ENCODE measurements at regions not wholly inside any gene's neighbourhood (a gene's known extent, or its start where the extent isn't known, plus 50 kb on each side); places are given as distances from the start of the nearest gene placed in this dataset.

DNA sequence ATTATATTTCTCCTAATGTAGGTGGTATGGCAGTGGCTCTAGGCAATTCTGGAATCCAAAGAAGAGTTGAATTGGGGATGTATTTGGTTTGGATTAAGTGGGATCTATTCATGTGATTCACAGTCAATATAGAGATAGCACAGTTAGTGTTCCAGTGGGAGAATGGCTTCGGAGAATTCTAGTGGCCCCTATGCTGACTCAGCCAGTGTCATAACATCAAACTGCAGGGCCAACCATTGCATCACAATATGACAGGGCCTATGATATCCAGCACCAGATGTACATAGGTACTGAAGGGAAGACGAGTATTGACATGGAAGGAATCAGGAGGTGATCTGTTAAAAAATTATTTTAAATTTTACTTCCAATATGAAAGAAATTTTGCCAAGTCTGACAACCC is 302.8 kb upstream of the UBE2E2 start:
- TF ChIP-seq EZH2 (IDR thresholded peaks at IDR 0.05; ENCODE audit: borderline replicate concordance, low read depth, low read length, severe bottlenecking): no peak
- TF ChIP-seq, protein P1, sequence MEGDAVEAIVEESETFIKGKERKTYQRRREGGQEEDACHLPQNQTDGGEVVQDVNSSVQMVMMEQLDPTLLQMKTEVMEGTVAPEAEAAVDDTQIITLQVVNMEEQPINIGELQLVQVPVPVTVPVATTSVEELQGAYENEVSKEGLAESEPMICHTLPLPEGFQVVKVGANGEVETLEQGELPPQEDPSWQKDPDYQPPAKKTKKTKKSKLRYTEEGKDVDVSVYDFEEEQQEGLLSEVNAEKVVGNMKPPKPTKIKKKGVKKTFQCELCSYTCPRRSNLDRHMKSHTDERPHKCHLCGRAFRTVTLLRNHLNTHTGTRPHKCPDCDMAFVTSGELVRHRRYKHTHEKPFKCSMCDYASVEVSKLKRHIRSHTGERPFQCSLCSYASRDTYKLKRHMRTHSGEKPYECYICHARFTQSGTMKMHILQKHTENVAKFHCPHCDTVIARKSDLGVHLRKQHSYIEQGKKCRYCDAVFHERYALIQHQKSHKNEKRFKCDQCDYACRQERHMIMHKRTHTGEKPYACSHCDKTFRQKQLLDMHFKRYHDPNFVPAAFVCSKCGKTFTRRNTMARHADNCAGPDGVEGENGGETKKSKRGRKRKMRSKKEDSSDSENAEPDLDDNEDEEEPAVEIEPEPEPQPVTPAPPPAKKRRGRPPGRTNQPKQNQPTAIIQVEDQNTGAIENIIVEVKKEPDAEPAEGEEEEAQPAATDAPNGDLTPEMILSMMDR (IDR thresholded peaks at IDR 0.05; ENCODE audit: borderline replicate concordance, extremely low read depth, low read length, poor library complexity, severe bottlenecking): no peak
- Histone ChIP-seq H3K79me2 (ENCODE audit: insufficient read depth, low read length) (no peaks in the 10 kb centered on the region), H3K27ac (ENCODE audit: low read length) (no peak overlapping the region), H4K20me1 (ENCODE audit: insufficient read depth, low read length) (no peaks in the 10 kb centered on the region), H3K9ac (ENCODE audit: low read depth, low read length) (no peak overlapping the region), H3K9me3 (ENCODE audit: insufficient read depth, low read length, severe bottlenecking) (no peaks in the 10 kb centered on the region), H3K4me1 (ENCODE audit: insufficient read depth, low read length) (no peaks in the 10 kb centered on the region), H3K4me2 (ENCODE audit: insufficient read depth, low read length) (no peak overlapping the region), H3K4me3 (ENCODE audit: low read depth in 1 of 2, low read length in 2 of 2) (no peak overlapping the region), H3K36me3 (ENCODE audit: insufficient read depth, low read length) (no peaks in the 10 kb centered on the region), H2AFZ (ENCODE audit: low read depth, low read length) (no peak overlapping the region), H3K27me3 (ENCODE audit: insufficient read depth, low read length, poor library complexity) (no peaks in the 10 kb centered on the region)
- no peak for ATAC-seq (ENCODE audit: insufficient read depth, low read depth)
- DNase-seq: no peak

DNA sequence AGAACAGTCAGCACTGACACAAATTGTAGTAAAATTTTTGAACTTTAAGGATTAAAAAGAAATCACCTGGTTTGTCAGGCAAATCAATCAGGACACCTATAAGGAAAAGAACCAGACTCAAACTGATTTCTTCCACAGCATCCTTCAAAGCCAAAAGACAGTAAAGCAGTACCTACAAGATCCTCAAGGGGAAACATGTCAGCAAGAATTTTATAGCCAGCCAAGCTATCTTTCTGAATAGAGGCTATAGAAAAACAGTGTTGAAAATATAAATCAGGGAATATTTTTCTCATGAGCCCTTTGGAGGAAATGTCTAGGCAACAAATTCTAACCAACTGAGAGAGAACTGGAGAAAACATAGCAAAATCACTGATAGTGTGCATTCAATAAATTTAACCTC is 301.4 kb upstream of the UBE2E2 start:
- no peak for DNase-seq

DNA sequence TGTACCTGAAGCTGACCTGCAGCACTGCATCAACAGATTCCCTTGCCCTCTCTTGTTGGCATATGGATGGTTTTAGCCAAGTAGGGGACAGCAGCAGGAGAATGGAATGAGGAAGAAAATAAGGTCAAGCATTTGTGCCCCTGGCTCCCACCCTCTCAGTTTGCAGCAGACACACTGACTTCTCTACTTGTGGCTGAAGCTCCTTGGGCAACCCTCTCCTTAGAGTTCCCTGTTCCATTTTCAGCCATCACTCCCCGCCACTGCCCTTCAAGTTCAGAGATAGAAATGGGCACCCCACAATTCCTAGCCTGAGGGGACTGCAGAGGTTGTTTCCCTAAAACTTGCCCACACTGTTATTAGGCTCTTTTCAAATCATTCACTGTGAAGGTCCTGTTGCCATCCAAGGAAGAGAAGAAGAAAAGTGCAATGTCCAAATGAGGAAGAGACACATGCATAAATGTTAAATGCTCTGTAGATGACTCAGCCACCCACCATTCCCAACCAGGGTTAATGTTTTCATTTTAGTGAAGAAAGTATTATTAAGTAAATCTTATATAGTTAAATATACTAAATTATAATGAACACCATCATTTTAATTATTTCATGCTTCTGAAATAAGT is 295.9 kb upstream of the UBE2E2 start:
- H3K36me3 ChIP-seq (ENCODE audit: insufficient read depth, low read length): no peaks in the 10 kb centered on the region

More for the DNA sequence above, 301.4 kb upstream of the UBE2E2 start:
- Histone ChIP-seq H2AFZ (ENCODE audit: low read depth, low read length) (no peak overlapping the region), H3K9me3 (ENCODE audit: insufficient read depth, low read length, severe bottlenecking) (no peaks in the 10 kb centered on the region), H3K4me3 (ENCODE audit: low read depth in 1 of 2, low read length in 2 of 2) (no peak overlapping the region), H3K4me2 (ENCODE audit: insufficient read depth, low read length) (no peak overlapping the region), H3K36me3 (ENCODE audit: insufficient read depth, low read length) (no peaks in the 10 kb centered on the region), H3K9ac (ENCODE audit: low read depth, low read length) (no peak overlapping the region), H3K27ac (ENCODE audit: low read length) (no peak overlapping the region), H3K27me3 (ENCODE audit: insufficient read depth, low read length, poor library complexity) (no peaks in the 10 kb centered on the region), H3K4me1 (ENCODE audit: insufficient read depth, low read length) (no peaks in the 10 kb centered on the region), H4K20me1 (ENCODE audit: insufficient read depth, low read length) (no peaks in the 10 kb centered on the region), H3K79me2 (ENCODE audit: insufficient read depth, low read length) (no peaks in the 10 kb centered on the region)
- no peak for TF ChIP-seq EZH2 (IDR thresholded peaks at IDR 0.05; ENCODE audit: borderline replicate concordance, low read depth, low read length, severe bottlenecking)
- TF ChIP-seq, protein P1 (IDR thresholded peaks at IDR 0.05; ENCODE audit: borderline replicate concordance, extremely low read depth, low read length, poor library complexity, severe bottlenecking): no peak
- no peak for ATAC-seq (ENCODE audit: insufficient read depth, low read depth)

More for the DNA sequence above, 295.9 kb upstream of the UBE2E2 start:
- no peaks in the 10 kb centered on the region for H3K27me3 ChIP-seq (ENCODE audit: insufficient read depth, low read length, poor library complexity)
- TF ChIP-seq EZH2 (IDR thresholded peaks at IDR 0.05; ENCODE audit: borderline replicate concordance, low read depth, low read length, severe bottlenecking): no peak
- TF ChIP-seq, protein P1 (IDR thresholded peaks at IDR 0.05; ENCODE audit: borderline replicate concordance, extremely low read depth, low read length, poor library complexity, severe bottlenecking): no peak
- H3K4me3 ChIP-seq (ENCODE audit: low read depth in 1 of 2, low read length in 2 of 2): no peak overlapping the region
- no peak overlapping the region for H2AFZ ChIP-seq (ENCODE audit: low read depth, low read length)
- H3K9me3 ChIP-seq (ENCODE audit: insufficient read depth, low read length, severe bottlenecking): no peaks in the 10 kb centered on the region
- no peak overlapping the region for H3K27ac ChIP-seq (ENCODE audit: low read length)
- ATAC-seq (ENCODE audit: insufficient read depth, low read depth) (no peak), DNase-seq (no peak)
- no peaks in the 10 kb centered on the region for H3K4me1 ChIP-seq (ENCODE audit: insufficient read depth, low read length)
- no peak overlapping the region for H3K4me2 ChIP-seq (ENCODE audit: insufficient read depth, low read length)
- no peaks in the 10 kb centered on the region for H4K20me1 ChIP-seq (ENCODE audit: insufficient read depth, low read length)
- H3K79me2 ChIP-seq (ENCODE audit: insufficient read depth, low read length): no peaks in the 10 kb centered on the region
- no peak overlapping the region for H3K9ac ChIP-seq (ENCODE audit: low read depth, low read length)

Measured in DND-41 (cell line).